ENCODE measurements at regions not wholly inside any gene's neighbourhood (a gene's known extent, or its start where the extent isn't known, plus 50 kb on each side); places are given as distances from the start of the nearest gene placed in this dataset.

DNA sequence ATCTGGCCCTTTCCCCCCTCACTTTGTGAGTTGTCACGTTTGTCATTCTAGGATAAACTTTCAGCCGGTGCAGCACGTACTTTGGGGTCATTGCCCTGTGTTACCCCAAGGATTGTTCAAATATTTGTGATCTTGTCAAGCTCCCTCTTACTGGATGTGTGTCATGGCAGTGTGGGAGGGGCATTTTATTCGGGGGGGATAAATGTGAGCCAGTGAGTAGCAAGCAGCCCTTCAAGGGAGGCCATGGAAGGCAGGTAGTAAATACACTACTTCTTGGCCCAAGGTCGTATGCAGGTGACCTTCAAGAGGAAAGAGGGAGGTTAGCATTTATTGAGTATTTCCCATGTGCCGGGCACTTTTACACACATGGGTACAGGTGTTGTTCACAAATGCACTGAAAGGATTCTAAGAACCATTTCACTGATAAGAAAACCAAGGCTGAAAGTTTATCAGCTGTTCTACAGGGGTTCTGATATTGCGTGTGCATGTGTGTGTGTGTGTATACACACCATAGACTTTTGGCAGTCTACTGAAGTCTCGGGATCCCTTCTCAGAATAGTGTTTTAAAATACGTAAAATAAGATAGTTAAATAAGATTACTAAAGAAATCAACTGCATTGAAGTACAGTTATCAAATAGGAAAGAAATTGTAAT is 410.3 kb upstream of the TBX3 start:
- Histone ChIP-seq H3K4me1 (no peaks in the 10 kb centered on the region), H3K27me3 (no peaks in the 10 kb centered on the region), H3K9me3 (no peaks in the 10 kb centered on the region), H3K4me3 (replicated peaks in 1 of 3) (no peak overlapping the region), H3K36me3 (no peaks in the 10 kb centered on the region), H3K27ac (no peak overlapping the region)
- intact Hi-C loops (cut with DNase I) = no loop called here
- no peak for DNase-seq
- TF ChIP-seq POLR2A (IDR thresholded peaks at IDR 0.05) (no peak), CTCF (IDR thresholded peaks at IDR 0.05) (no peak)
- WGBS, 2 donors = 76 to 84% methylated on average over 9 of the region's 9 CpGs

DNA sequence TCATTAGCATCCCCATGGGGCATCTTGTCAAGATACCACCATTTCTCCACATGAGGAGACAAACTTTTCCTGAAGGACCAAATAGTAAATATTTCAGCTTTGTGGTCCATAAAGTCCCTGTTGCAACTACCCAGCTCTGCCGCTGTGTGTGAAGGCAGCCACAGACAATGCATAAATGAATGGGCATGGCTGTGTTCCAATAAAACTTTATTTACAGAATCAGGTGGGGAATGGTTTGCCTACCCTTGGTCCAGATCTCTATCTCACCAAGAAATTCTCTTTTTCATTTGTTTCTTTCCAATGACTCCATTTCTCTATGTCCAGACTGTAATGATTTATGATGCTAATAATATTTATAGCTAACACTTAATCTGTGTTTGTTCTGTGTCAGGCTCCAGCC is 409.3 kb upstream of the TBX3 start:
- Histone ChIP-seq H3K36me3 (no peaks in the 10 kb centered on the region), H3K27me3 (no peaks in the 10 kb centered on the region), H3K9me3 (no peaks in the 10 kb centered on the region), H3K4me1 (no peaks in the 10 kb centered on the region), H3K27ac (no peak overlapping the region), H3K4me3 (replicated peaks in 1 of 3) (no peak overlapping the region)
- intact Hi-C loops (cut with DNase I) = no loop called here
- whole genome bisulfite sequencing, 2 donors = 96% methylated on average over 1 of the region's 1 CpG
- TF ChIP-seq CTCF (IDR thresholded peaks at IDR 0.05) (no peak), POLR2A (IDR thresholded peaks at IDR 0.05) (no peak)
- no peak for DNase-seq

DNA sequence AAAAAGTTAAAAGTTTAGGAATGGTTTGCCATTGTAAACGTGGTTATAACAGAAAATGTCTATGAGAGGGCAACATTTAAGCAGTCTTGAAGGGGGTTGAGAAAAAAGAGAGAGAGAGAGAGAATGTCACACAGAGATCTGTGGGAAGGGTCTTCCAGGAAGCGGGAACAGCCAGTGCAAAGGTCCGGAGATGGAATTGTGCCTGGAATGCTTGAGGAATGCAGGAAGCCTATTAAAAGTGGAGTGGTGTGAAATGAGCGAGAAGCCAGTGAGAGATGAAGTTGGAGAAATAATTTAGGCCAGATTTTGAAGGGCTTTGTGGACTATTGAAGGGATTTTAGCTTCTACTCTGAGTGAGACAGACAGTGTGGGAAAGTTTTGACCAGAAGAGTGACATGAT is 406.8 kb upstream of the TBX3 start:
- Histone ChIP-seq H3K27me3 (no peaks in the 10 kb centered on the region), H3K4me1 (no peaks in the 10 kb centered on the region), H3K36me3 (no peaks in the 10 kb centered on the region), H3K4me3 (replicated peaks in 1 of 3) (no peak overlapping the region), H3K27ac (no peak overlapping the region), H3K9me3 (no peaks in the 10 kb centered on the region)
- TF ChIP-seq CTCF (IDR thresholded peaks at IDR 0.05) = no peak
- no peak for TF ChIP-seq POLR2A (IDR thresholded peaks at IDR 0.05)
- 75 to 89% methylated on average over 4 of the region's 4 CpGs for WGBS, 2 donors
- intact Hi-C loops (cut with DNase I) = no loop called here
- DNase-seq = no peak

DNA sequence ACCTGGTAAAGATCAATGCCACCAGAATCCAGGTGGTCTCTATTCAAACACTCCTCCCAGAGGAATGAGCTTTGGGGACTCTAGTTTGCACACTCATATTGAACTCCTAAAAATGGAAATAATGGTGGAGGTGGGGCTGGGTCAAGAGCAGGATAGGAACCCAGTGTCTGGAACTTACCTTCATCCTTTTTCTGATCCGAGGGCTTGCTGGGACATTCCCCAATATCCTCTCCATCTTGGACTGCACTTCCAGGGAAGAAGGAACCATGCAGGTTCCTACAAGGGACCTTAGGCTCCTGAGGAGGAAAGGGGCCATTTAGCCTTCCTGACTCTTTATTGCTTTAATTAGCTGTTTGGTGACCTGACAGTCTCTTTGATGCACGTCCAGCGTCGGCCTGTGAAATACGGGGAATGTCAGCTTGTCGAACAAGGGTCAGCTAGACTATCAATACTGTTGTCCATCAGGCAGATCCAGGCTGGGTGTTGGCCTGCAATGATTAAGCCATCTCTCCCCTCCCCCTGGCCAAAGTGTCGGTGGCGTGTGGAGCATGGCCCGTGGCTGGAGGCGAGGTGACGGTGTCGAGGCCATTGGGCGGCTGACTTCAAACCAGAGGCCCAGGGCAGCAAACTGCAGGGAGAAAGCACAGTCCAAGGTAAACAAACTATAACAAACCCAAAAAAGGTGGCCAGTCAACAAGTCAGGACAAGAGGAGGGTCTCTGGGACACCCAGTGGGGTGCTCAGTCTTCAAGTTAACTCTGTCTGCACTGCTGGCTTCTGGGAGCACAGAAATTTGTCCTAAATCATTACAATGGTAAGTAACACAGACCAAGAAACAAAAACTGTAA is 405.2 kb upstream of the TBX3 start:
- no peak for DNase-seq
- Histone ChIP-seq H3K27ac (no peak overlapping the region), H3K4me3 (replicated peaks in 1 of 3) (no peak overlapping the region), H3K36me3 (no peaks in the 10 kb centered on the region), H3K4me1 (no peaks in the 10 kb centered on the region), H3K9me3 (no peaks in the 10 kb centered on the region), H3K27me3 (no peaks in the 10 kb centered on the region)
- WGBS, 2 donors = 81 to 87% methylated on average over 12 to 13 of the region's 13 CpGs
- no peak for TF ChIP-seq CTCF (IDR thresholded peaks at IDR 0.05)
- TF ChIP-seq POLR2A (IDR thresholded peaks at IDR 0.05) = no peak
- intact Hi-C loops (cut with DNase I) = no loop called here

DNA sequence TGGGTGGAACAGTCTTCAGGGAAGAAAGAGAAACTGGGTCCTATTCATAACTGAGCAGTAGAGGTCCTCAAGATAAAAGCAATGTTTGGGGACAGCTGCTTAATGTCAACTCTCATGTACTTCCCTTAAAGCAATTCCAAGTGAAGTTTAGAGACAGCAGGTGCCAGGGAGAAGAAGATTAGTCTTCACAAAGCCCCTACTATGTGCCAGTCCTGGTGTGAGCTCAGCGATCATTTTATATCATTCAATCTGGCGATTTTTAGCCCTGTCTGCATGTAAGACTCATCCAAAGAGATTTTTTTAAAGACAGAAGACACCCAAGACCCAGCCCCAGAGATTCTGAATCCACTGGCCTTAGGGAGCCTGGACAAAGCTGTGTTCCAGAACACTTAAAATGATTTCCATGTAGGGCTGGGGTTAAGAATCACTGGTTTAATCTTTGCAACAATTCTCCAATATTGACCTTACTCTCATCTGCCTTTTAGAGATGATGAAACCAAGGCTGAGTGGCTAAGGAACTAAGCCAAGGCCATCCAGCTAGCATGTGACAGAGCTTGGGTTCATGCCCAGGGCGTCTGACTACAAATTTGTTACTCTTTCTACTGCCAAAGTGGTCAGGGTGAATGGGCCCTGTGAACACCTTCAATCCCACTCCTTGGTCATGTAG is 404.5 kb upstream of the TBX3 start:
- H3K9me3 ChIP-seq = no peaks in the 10 kb centered on the region
- DNase-seq = peak; percentile 87
- no peak overlapping the region for H3K4me3 ChIP-seq (replicated peaks in 1 of 3)
- H3K27ac ChIP-seq = no peak overlapping the region
- TF ChIP-seq CTCF (IDR thresholded peaks at IDR 0.05) (no peak), POLR2A (IDR thresholded peaks at IDR 0.05) (no peak)
- 62 to 65% methylated on average over 3 of the region's 3 CpGs for WGBS, 2 donors
- H3K27me3 ChIP-seq = no peaks in the 10 kb centered on the region
- no peaks in the 10 kb centered on the region for H3K4me1 ChIP-seq
- H3K36me3 ChIP-seq = no peaks in the 10 kb centered on the region
- intact Hi-C loops (cut with DNase I) = no loop called here

Data from thyroid gland (tissue), 4 donors.